C1 segment of cervical spinal cord (tissue), 14 donors: ENCODE measurements at regions not wholly inside any gene's neighbourhood (a gene's known extent, or its start where the extent isn't known, plus 50 kb on each side); places are given as distances from the start of the nearest gene placed in this dataset.

Experiments used
- DNase-seq, 14 donors: peaks; one replicate each; lab custom pipeline; 2025; lab: John Stamatoyannopoulos, UW

- DNase-seq: no peak
These were observed 348.0 kb downstream of the PTPRU start for GRCh38 chr1:29584362-29584761.

- DNase-seq: no peak
These were observed 347.4 kb downstream of the PTPRU start for GRCh38 chr1:29583727-29584126.

- DNase-seq: no peak
These were observed 344.9 kb downstream of the PTPRU start for GRCh38 chr1:29581256-29581655.

- no peak for DNase-seq
These were observed 343.6 kb downstream of the PTPRU start for GRCh38 chr1:29579821-29580425.

GRCh38 chr1:29577512-29577911 is 341.2 kb downstream of the PTPRU start:
- no peak for DNase-seq

GRCh38 chr1:29576510-29576909 is 340.2 kb downstream of the PTPRU start:
- DNase-seq: no peak

GRCh38 chr1:29575826-29576225 is 339.5 kb downstream of the PTPRU start:
- DNase-seq: no peak

- DNase-seq: no peak
These were observed 339.0 kb downstream of the PTPRU start for GRCh38 chr1:29575277-29575676.

- DNase-seq: no peak
These were observed 338.5 kb downstream of the PTPRU start for GRCh38 chr1:29574871-29575270.

GRCh38 chr1:29569971-29570634 is 333.8 kb downstream of the PTPRU start:
- no peak for DNase-seq

- DNase-seq: no peak
These were observed 330.9 kb downstream of the PTPRU start for GRCh38 chr1:29567257-29567656.

GRCh38 chr1:29565490-29565889 is 329.2 kb downstream of the PTPRU start:
- no peak for DNase-seq

GRCh38 chr1:29563571-29563970 is 327.2 kb downstream of the PTPRU start:
- no peak for DNase-seq

- DNase-seq: no peak
These were observed 326.8 kb downstream of the PTPRU start for GRCh38 chr1:29563092-29563491.

- DNase-seq: no peak
These were observed 322.7 kb downstream of the PTPRU start for GRCh38 chr1:29559056-29559455.

- DNase-seq: no peak
These were observed 321.6 kb downstream of the PTPRU start for GRCh38 chr1:29557701-29558600.

- no peak for DNase-seq
These were observed 320.7 kb downstream of the PTPRU start for GRCh38 chr1:29557066-29557465.

- DNase-seq: no peak
These were observed 320.3 kb downstream of the PTPRU start for GRCh38 chr1:29556657-29557056.

- no peak for DNase-seq
These were observed 318.8 kb downstream of the PTPRU start for GRCh38 chr1:29555043-29555620.

GRCh38 chr1:29554208-29554778 is 318.0 kb downstream of the PTPRU start:
- no peak for DNase-seq

GRCh38 chr1:29551123-29551936 is 315.0 kb downstream of the PTPRU start:
- no peak for DNase-seq
